NCI-H128 (cell line): ENCODE measurements at regions not wholly inside any gene's neighbourhood (a gene's known extent, or its start where the extent isn't known, plus 50 kb on each side); places are given as distances from the start of the nearest gene placed in this dataset.

ENCODE experiments used
- DNase-seq: peaks from one replicate; lab custom pipeline; 2025; ENCODE audit not compliant: unreplicated experiment; lab: John Stamatoyannopoulos, UW

GRCh38 chr10:57799625-57800024 lies 468.1 kb downstream of the IPMK start:
- no peak for DNase-seq

GRCh38 chr10:57798830-57799229 lies 468.9 kb downstream of the IPMK start:
- no peak for DNase-seq

- no peak for DNase-seq
Measured at GRCh38 chr10:57791546-57791945, 476.1 kb downstream of the IPMK start.

GRCh38 chr10:57790703-57791102 lies 477.0 kb downstream of the IPMK start:
- DNase-seq = no peak

- DNase-seq = no peak
Measured at GRCh38 chr10:57788117-57788516, 479.6 kb downstream of the IPMK start.

- no peak for DNase-seq
Measured at GRCh38 chr10:57786850-57787750, 480.6 kb downstream of the IPMK start.

GRCh38 chr10:57786331-57786730 lies 481.4 kb downstream of the IPMK start:
- no peak for DNase-seq

- no peak for DNase-seq
Measured at GRCh38 chr10:57785546-57785945, 482.1 kb downstream of the IPMK start.

GRCh38 chr10:57785068-57785467 lies 482.6 kb downstream of the IPMK start:
- DNase-seq = no peak

- DNase-seq = no peak
Measured at GRCh38 chr10:57776688-57777432, 490.8 kb downstream of the IPMK start.

GRCh38 chr10:57775250-57775649 lies 492.4 kb downstream of the IPMK start:
- no peak for DNase-seq

GRCh38 chr10:57769298-57769697 lies 498.4 kb downstream of the IPMK start:
- DNase-seq = no peak

GRCh38 chr10:57759777-57760176 lies 507.9 kb downstream of the IPMK start:
- no peak for DNase-seq

- no peak for DNase-seq
Measured at GRCh38 chr10:57754803-57755202, 512.9 kb downstream of the IPMK start.

- DNase-seq = no peak
Measured at GRCh38 chr10:57743711-57744110, 524.0 kb downstream of the IPMK start.

- no peak for DNase-seq
Measured at GRCh38 chr10:57741751-57742150, 525.9 kb downstream of the IPMK start.

- no peak for DNase-seq
Measured at GRCh38 chr10:57723305-57723704, 544.4 kb downstream of the IPMK start.

- DNase-seq = no peak
Measured at GRCh38 chr10:57716884-57717283, 550.8 kb downstream of the IPMK start.

- no peak for DNase-seq
Measured at GRCh38 chr10:57715233-57715632, 552.5 kb downstream of the IPMK start.

- no peak for DNase-seq
Measured at GRCh38 chr10:57707300-57707658, 560.4 kb downstream of the IPMK start.

- DNase-seq = no peak
Measured at GRCh38 chr10:57706576-57707299, 561.0 kb downstream of the IPMK start.

GRCh38 chr10:57706016-57706415 lies 561.7 kb downstream of the IPMK start:
- no peak for DNase-seq
